ENCODE measurements at regions not wholly inside any gene's neighbourhood (a gene's known extent, or its start where the extent isn't known, plus 50 kb on each side); places are given as distances from the start of the nearest gene placed in this dataset.
A peak's percentile ranks its signal among the peaks of the same experiment; 100 is the strongest.

GRCh38 chr7:340979-341694 is 51.2 kb downstream of the FOXL3 start:
- no peaks in the 10 kb centered on the region for H3K36me3 ChIP-seq (ENCODE audit: control insufficient read depth, insufficient read depth, low read length)
- H3K9me3 ChIP-seq (ENCODE audit: control insufficient read depth, low read length) = no peaks in the 10 kb centered on the region
- peaks cover 52% of the 10 kb centered on the region for H3K27me3 ChIP-seq (ENCODE audit: control insufficient read depth, insufficient read depth, low read length)
- H3K4me1 ChIP-seq (ENCODE audit: control insufficient read depth, insufficient read depth, low read length) = peaks cover 48% of the 10 kb centered on the region
- peak overlapping the region; percentile 43 for H3K9ac ChIP-seq (ENCODE audit: low read length)
- H3K4me3 ChIP-seq (ENCODE audit: low read length) = no peak overlapping the region

GRCh38 chr7:341841-342638 is 52.1 kb downstream of the FOXL3 start:
- peaks cover 52% of the 10 kb centered on the region for H3K27me3 ChIP-seq (ENCODE audit: control insufficient read depth, insufficient read depth, low read length)
- no peaks in the 10 kb centered on the region for H3K36me3 ChIP-seq (ENCODE audit: control insufficient read depth, insufficient read depth, low read length)
- H3K4me3 ChIP-seq (ENCODE audit: low read length) = no peak overlapping the region
- peak overlapping the region; percentile 45 for H3K9ac ChIP-seq (ENCODE audit: low read length)
- peaks cover 48% of the 10 kb centered on the region for H3K4me1 ChIP-seq (ENCODE audit: control insufficient read depth, insufficient read depth, low read length)
- H3K9me3 ChIP-seq (ENCODE audit: control insufficient read depth, low read length) = no peaks in the 10 kb centered on the region

DNA sequence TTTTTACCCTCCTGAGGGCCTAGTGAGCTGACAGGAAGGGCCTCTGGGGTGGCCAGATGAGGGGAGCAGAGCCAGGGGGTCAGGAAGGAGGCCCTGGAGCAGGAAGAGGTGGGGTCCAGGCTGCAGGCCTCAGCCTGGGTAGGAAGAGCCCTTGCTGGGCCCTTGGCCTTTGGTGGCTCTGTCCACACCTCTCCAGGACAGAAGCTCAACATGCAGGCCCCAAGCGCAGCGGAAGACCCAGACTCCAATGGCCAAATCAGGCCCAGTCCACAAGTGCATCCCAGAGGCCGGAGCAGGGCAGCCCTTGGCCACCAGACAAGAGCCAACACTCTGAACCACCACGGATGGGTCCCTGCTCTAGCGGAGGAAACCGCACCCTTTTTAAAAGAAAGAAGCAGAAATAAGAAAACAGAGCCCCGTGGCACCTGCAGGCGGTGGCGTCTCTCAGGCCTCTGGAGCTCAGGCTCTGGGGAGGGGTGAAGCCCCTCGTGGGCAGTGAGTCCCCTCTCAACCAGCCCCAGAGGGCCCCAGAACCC is 52.8 kb downstream of the FOXL3 start:
- Histone ChIP-seq H3K27me3 (ENCODE audit: control insufficient read depth, insufficient read depth, low read length) (peaks cover 52% of the 10 kb centered on the region), H3K4me1 (ENCODE audit: control insufficient read depth, insufficient read depth, low read length) (peaks cover 48% of the 10 kb centered on the region), H3K9me3 (ENCODE audit: control insufficient read depth, low read length) (no peaks in the 10 kb centered on the region), H3K9ac (ENCODE audit: low read length) (peak overlapping the region; percentile 45), H3K36me3 (ENCODE audit: control insufficient read depth, insufficient read depth, low read length) (no peaks in the 10 kb centered on the region), H3K4me3 (ENCODE audit: low read length) (no peak overlapping the region)

GRCh38 chr7:343227-343822 is 53.4 kb downstream of the FOXL3 start:
- no peak overlapping the region for H3K4me3 ChIP-seq (ENCODE audit: low read length)
- no peak overlapping the region for H3K9ac ChIP-seq (ENCODE audit: low read length)
- H3K36me3 ChIP-seq (ENCODE audit: control insufficient read depth, insufficient read depth, low read length) = no peaks in the 10 kb centered on the region
- H3K4me1 ChIP-seq (ENCODE audit: control insufficient read depth, insufficient read depth, low read length) = peaks cover 48% of the 10 kb centered on the region
- no peaks in the 10 kb centered on the region for H3K9me3 ChIP-seq (ENCODE audit: control insufficient read depth, low read length)
- H3K27me3 ChIP-seq (ENCODE audit: control insufficient read depth, insufficient read depth, low read length) = peaks cover 55% of the 10 kb centered on the region

GRCh38 chr7:343864-344607 is 54.1 kb downstream of the FOXL3 start:
- Histone ChIP-seq H3K27me3 (ENCODE audit: control insufficient read depth, insufficient read depth, low read length) (peaks cover 50% of the 10 kb centered on the region), H3K9ac (ENCODE audit: low read length) (no peak overlapping the region), H3K9me3 (ENCODE audit: control insufficient read depth, low read length) (no peaks in the 10 kb centered on the region), H3K4me3 (ENCODE audit: low read length) (no peak overlapping the region), H3K36me3 (ENCODE audit: control insufficient read depth, insufficient read depth, low read length) (no peaks in the 10 kb centered on the region), H3K4me1 (ENCODE audit: control insufficient read depth, insufficient read depth, low read length) (peaks cover 48% of the 10 kb centered on the region)

GRCh38 chr7:344608-344994 is 54.6 kb downstream of the FOXL3 start:
- no peak overlapping the region for H3K9ac ChIP-seq (ENCODE audit: low read length)
- no peaks in the 10 kb centered on the region for H3K36me3 ChIP-seq (ENCODE audit: control insufficient read depth, insufficient read depth, low read length)
- peaks cover 47% of the 10 kb centered on the region for H3K27me3 ChIP-seq (ENCODE audit: control insufficient read depth, insufficient read depth, low read length)
- H3K4me3 ChIP-seq (ENCODE audit: low read length) = no peak overlapping the region
- no peaks in the 10 kb centered on the region for H3K9me3 ChIP-seq (ENCODE audit: control insufficient read depth, low read length)
- H3K4me1 ChIP-seq (ENCODE audit: control insufficient read depth, insufficient read depth, low read length) = peaks cover 42% of the 10 kb centered on the region

DNA sequence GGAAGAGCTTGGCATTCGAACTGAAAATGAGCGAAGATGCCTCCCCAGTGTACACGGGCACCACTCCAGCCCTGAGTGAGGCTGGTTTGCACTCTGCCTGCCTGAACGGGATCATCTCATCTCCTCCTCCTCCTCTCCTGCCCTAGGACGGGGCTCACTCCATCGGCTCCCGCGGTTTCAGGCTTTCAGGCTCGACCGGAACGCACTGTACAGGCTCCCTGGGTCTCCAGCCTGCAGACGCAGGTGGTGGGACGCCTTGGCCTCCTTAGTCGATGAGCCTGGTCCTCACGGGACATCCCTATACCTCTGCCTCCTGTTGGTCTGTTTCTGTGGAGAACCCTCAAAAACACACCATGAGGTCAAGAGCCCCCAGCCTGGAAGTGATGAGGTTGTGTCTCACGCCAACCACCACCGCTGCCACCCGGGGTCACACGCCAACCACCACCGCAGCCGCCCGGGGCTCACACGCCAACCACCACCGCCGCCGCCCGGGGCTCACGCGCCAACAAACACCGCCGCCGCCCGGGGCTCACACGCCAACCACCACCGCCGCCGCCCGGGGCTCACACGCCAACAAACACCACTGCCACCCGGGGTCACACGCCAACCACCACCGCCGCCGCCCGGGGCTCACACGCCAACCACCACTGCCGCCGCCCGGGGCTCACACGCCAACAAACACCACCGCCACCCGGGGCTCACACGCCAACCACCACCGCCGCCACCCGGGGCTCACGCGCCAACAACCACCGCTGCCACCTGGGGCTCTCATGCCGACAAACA is 56.3 kb downstream of the FOXL3 start:
- Histone ChIP-seq H3K27me3 (ENCODE audit: control insufficient read depth, insufficient read depth, low read length) (peaks cover 33% of the 10 kb centered on the region), H3K36me3 (ENCODE audit: control insufficient read depth, insufficient read depth, low read length) (no peaks in the 10 kb centered on the region), H3K9ac (ENCODE audit: low read length) (no peak overlapping the region), H3K4me1 (ENCODE audit: control insufficient read depth, insufficient read depth, low read length) (peaks cover 25% of the 10 kb centered on the region), H3K4me3 (ENCODE audit: low read length) (no peak overlapping the region), H3K9me3 (ENCODE audit: control insufficient read depth, low read length) (no peaks in the 10 kb centered on the region)

- no peak overlapping the region for H3K4me3 ChIP-seq (ENCODE audit: low read length)
- H3K9me3 ChIP-seq (ENCODE audit: control insufficient read depth, low read length) = no peaks in the 10 kb centered on the region
- peaks cover 17% of the 10 kb centered on the region for H3K4me1 ChIP-seq (ENCODE audit: control insufficient read depth, insufficient read depth, low read length)
- no peaks in the 10 kb centered on the region for H3K36me3 ChIP-seq (ENCODE audit: control insufficient read depth, insufficient read depth, low read length)
- H3K27me3 ChIP-seq (ENCODE audit: control insufficient read depth, insufficient read depth, low read length) = peaks cover 29% of the 10 kb centered on the region
- no peak overlapping the region for H3K9ac ChIP-seq (ENCODE audit: low read length)
Observed at GRCh38 chr7:347001-347590, 57.1 kb downstream of the FOXL3 start.

GRCh38 chr7:347644-348479 is 57.9 kb downstream of the FOXL3 start:
- H3K27me3 ChIP-seq (ENCODE audit: control insufficient read depth, insufficient read depth, low read length) = peaks cover 24% of the 10 kb centered on the region
- no peak overlapping the region for H3K4me3 ChIP-seq (ENCODE audit: low read length)
- H3K9me3 ChIP-seq (ENCODE audit: control insufficient read depth, low read length) = no peaks in the 10 kb centered on the region
- H3K9ac ChIP-seq (ENCODE audit: low read length) = no peak overlapping the region
- no peaks in the 10 kb centered on the region for H3K36me3 ChIP-seq (ENCODE audit: control insufficient read depth, insufficient read depth, low read length)
- H3K4me1 ChIP-seq (ENCODE audit: control insufficient read depth, insufficient read depth, low read length) = peaks cover 9% of the 10 kb centered on the region

GRCh38 chr7:348480-348844 is 58.5 kb downstream of the FOXL3 start:
- no peak overlapping the region for H3K4me3 ChIP-seq (ENCODE audit: low read length)
- H3K9ac ChIP-seq (ENCODE audit: low read length) = no peak overlapping the region
- peaks cover 3% of the 10 kb centered on the region for H3K4me1 ChIP-seq (ENCODE audit: control insufficient read depth, insufficient read depth, low read length)
- no peaks in the 10 kb centered on the region for H3K9me3 ChIP-seq (ENCODE audit: control insufficient read depth, low read length)
- H3K27me3 ChIP-seq (ENCODE audit: control insufficient read depth, insufficient read depth, low read length) = peaks cover 18% of the 10 kb centered on the region
- no peaks in the 10 kb centered on the region for H3K36me3 ChIP-seq (ENCODE audit: control insufficient read depth, insufficient read depth, low read length)
